ENCODE measurements at regions not wholly inside any gene's neighbourhood (a gene's known extent, or its start where the extent isn't known, plus 50 kb on each side); places are given as distances from the start of the nearest gene placed in this dataset.
"Not testable (repeated sequence)": the region's sequence is repeated elsewhere in the genome, so short reads cannot be mapped to it uniquely, and the experiment has no call there.

GRCh38 chr16:73949574-73950320 is 346.9 kb upstream of the PSMD7 start:
- DNase-seq: peak; percentile 90

DNA sequence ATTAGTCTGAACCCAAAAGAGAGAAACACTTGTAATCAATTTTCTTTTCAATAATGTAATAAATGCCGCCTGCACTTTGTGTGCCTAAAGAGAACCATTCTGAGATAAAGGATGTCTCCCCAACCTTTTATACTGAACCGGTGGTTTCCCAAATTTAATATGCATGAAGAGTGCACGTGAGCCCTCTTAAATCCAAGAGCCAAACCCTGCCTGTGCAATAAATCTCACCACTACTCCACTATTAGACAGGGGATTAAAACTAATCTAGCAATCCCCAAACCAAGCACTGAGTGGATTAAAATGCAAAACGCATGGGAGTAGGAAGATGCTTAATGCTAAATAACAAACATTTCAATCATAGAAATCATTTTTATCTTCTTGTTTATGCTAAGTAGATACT is 351.0 kb upstream of the PSMD7 start:
- DNase-seq: no peak

GRCh38 chr16:73943184-73943583 is 353.4 kb upstream of the PSMD7 start:
- not testable (repeated sequence) for DNase-seq

DNA sequence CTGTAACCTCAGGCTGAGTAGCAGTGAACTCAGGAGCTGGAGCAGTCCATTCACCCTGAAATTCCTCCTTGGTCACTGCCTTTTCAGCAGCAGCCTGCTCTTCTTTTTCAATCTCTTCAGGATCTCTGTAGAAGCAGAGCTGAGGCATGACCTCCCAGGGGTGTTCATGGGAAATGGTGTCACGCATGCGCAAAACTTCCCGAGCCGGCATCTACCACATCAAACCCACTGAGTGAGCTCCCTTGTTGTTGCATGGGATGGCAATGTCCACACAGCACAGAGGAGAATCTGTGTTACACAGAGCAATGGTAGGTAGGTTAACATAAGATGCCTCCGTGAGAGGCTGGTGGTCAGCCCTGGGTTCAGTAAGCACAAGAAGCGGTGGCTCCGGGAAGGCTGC is 355.8 kb upstream of the PSMD7 start:
- DNase-seq: not testable (repeated sequence)

GRCh38 chr16:73923951-73924350 is 372.7 kb upstream of the PSMD7 start:
- no peak for DNase-seq

DNA sequence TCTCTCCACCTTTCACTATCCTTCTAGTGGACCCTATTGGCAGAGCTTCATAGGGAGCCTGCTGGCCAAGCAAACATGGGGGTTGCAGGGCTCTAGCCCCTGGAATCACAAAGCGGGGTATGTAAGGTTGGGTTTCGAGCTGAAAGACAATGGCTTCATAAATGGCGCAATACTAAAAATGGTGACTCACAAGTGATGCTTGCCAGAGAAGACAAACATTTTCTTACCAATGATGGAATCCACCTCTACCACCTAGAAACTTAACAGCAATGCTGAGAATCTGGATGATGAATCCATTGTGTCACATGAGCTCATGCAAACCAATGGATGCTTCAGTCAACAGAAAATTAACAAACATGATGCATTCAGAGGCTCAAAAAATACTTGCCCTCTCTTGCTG is 375.3 kb upstream of the PSMD7 start:
- DNase-seq: no peak

- DNase-seq: no peak
Observed at GRCh38 chr16:73916829-73917594, 379.6 kb upstream of the PSMD7 start.

DNA sequence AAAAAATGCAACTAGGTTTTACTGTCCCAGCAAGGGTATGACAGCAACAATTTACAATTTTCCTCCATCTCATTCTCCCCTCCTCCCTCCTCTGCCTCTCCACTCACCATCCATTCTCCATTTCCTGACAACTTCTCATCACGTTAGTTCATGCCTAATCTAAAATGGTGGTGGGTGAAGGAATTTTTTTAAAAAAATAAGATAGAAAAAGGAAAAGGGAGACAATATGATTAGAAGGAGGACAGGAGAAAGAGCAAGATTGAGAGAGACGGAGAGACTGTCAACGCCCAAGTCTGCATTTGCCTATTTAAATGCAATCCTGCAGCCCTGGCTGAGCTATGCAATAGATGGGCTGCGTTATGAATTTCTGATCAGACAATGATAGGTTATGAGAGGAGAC is 380.7 kb upstream of the PSMD7 start:
- DNase-seq: no peak

DNA sequence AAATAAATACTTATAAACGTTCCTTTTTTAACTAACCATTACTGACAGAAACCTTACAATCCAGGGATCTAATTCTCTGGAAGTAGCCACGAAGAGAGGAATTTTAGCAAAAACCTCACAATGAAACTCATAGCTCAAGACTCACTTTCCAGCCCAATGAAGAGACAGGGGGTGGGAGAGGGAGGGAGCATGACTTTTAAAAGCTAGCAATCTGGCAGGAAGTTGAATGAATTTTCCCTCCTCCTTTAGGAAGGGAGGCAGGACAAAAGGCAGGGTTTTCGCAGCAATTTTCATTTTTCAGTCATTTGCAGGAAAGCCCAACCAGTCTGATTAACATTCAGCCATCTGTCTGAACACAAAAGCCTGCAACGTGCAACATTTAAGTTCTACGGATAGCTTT is 381.5 kb upstream of the PSMD7 start:
- DNase-seq: peak; percentile 39

GRCh38 chr16:73912850-73913249 is 383.8 kb upstream of the PSMD7 start:
- DNase-seq: no peak

DNA sequence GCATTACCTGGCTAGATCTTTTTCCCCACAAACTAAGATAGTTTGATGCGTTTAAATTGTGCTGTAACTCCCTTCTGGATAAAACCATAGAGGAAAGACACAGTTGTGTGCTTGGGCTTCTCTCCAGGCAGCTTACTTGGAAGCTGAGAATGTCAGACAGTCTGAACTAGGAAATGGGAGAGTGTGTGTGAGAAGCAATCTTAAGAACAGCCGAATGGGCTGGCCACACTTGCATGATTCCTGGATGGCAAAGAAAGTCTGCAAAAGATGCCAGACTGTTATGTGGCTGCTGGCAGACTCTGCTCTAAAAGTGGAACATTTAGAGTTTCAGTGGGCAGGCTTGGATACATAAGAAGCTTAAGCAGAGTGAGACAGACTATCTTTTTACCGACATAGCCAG is 384.3 kb upstream of the PSMD7 start:
- DNase-seq: peak; percentile 39

GRCh38 chr16:73909529-73910035 is 387.0 kb upstream of the PSMD7 start:
- peak; percentile 24 for DNase-seq

GRCh38 chr16:73891129-73891542 is 405.5 kb upstream of the PSMD7 start:
- DNase-seq: peak; percentile 36

DNA sequence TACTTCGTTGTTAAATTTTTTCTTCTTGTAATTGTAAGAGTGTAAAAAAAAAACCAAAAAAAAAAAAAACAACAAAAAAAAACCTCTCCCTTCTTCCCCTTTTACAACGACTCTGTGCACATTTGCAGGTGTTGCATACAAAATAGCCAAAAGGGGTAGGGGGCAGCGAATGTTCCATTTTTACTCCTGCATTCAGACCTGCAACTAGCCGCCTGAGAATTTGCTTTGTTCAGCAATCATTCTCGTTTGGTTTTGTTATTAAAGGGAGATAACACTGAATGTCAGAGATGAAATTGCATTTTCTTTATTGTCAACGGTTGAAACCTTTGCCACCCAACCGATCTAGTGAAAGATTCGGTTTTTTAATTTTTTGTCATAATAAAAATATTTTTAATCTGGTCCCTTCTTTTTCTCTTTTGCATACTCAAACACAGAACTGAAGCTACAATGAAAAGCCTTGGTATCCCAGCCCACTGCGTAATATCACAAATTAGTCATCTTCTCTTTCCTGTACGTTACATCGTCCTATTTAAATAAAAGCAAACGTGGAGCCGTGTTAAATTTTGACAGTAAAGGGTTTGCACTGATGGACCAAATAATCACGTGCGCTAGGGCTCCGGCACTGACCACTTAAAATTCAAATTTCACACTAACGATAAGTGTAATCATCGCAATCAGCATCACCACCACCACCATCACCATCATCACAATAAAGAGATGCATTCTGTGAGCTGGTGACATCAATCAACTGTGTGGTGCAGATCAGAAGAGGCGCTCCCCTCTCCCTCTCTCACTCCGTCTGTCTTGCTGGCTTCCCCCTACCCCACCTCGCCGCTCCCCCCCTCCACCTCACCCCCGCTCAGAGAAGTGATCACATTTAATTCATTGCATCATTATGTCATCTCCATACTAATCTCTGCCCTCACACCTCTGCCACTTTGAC is 406.2 kb upstream of the PSMD7 start:
- no peak for DNase-seq

DNA sequence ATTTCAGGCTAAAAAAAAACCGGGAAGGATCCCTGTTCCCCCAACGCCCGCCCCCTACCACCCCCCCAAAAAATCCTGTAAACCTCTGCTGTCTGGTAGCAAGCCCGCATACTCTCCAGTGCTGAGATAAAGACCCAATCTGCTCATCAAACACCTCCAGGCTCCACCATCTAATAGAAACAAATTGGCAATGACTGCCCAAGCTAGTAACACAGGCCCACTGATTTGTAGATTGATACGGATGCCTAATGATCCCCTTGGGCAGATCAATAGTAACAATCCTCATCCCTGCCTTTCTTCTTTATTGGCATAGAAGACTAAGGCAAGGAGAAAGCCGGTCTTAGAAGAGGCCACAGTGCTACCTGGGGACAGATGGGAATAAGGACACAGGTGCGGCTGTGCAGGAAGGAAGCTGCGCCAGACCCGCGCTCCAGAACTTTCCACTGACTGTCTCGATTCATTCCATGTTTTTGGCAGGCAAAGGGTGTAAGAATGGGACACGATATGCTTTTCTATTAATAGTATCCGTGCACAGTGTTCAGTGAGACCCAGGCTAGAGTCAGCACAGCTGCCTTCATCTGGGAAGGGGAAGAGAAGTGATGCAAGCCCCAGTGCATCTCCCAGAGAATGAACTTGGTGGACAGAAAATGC is 407.6 kb upstream of the PSMD7 start:
- peak; percentile 68 for DNase-seq

GRCh38 chr16:73887911-73888310 is 408.7 kb upstream of the PSMD7 start:
- DNase-seq: no peak

DNA sequence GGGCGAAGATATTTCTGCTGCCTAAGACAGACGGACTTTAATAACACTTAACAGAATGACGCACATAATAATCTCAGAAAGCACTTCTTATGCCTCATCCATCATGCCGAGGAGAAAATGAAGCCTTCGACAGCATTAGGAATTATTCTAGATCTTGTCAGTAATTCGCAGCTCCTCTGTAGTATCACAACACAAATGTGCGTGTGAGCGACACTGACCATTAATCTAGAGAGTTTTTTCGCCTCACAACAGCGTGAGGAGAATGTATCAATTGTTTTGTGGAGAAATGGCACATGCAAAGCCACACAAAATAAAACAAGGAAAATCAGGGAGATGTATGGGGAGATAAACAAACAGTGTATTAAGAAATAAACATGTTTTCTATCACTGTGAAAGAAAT is 410.2 kb upstream of the PSMD7 start:
- DNase-seq: no peak

- no peak for DNase-seq
Observed at GRCh38 chr16:73885319-73885718, 411.3 kb upstream of the PSMD7 start.

GRCh38 chr16:73883841-73884240 is 412.8 kb upstream of the PSMD7 start:
- peak; percentile 51 for DNase-seq

DNA sequence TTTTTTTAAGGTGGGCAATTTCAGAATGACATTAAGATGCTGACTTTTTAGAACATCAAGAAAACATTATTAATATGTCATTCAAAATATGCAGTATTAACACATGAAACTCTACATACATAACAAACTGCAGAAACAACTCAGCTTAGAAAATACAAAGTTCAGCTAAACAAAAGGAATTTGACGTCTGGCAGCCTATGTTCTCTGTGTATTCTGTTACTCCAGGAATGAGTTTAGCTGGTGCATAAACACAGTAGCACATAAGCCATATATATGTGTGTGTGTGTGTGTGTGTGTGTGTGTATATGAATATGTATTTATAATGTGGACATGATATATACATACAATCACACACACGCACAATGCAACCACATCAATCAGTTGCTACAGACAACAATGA is 413.5 kb upstream of the PSMD7 start:
- DNase-seq: peak; percentile 20

DNA sequence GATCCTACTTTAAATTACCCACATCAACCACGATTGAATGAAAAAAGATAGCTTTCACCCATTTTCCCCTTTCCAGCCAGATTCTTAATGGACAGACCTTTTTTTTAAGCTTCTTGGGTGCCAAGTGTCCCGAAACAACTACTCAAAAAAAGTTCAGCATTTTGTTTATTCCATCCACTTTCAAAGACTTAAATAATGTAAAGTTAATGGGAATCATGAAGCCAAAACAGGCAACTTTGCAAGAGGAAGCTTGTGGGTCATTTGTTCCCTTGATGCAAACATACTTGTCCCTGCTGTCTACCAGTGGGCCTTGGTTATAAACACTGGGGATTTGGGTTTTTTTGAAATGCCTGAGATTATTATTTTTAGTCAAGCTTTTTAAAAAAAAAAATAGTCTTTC is 414.0 kb upstream of the PSMD7 start:
- no peak for DNase-seq

DNA sequence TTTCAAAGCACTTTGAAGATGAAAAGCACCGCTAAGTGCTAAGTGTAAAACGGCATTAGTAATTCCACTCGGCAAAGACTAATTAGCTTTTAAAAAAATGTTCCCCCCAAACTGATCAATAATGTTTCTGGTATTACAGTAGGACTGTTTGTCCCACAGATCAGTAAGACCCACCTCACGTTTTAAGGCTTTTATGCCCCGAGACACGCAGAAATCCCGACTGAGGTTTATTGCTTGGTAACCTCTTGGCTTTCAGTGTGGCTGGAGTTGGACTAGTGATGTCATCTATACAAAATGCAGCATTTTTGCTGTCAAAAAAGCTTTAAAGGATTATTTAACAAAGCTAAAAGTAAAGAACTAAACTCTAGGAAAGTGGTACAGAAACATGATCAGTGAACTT is 414.6 kb upstream of the PSMD7 start:
- DNase-seq: no peak

Data from tongue (tissue), 1 donor.